ACC112 (cell line): ENCODE measurements at regions not wholly inside any gene's neighbourhood (a gene's known extent, or its start where the extent isn't known, plus 50 kb on each side); places are given as distances from the start of the nearest gene placed in this dataset.

Source experiments
- H2AFZ ChIP-seq: fragments of 200-600 bp; sonication (generic); one replicate; pipeline ENCODE4 v1.6.0; 2017; ENCODE audit warnings: antibody characterized with exemption, low read length; ENCODE audit not compliant: unreplicated experiment
- H3K27ac ChIP-seq: fragments of 200-600 bp; sonication (generic); 2 replicates; pipeline ENCODE4 v1.5.1; 2014; ENCODE audit warnings: low read depth, mild to moderate bottlenecking, antibody characterized with exemption, low read length, moderate library complexity
- H3K27me3 ChIP-seq: fragments of 200-600 bp; sonication (generic); 2 replicates; pipeline ENCODE4 v1.6.1; 2014; ENCODE audit warnings: mild to moderate bottlenecking, antibody characterized with exemption, low read length, moderate library complexity, mixed read lengths; ENCODE audit not compliant: insufficient read depth
- H3K36me3 ChIP-seq: fragments of 200-600 bp; sonication (generic); 2 replicates; pipeline ENCODE4 v1.6.1; 2016; ENCODE audit warnings: mild to moderate bottlenecking, antibody characterized with exemption, low read length, moderate library complexity, mixed read lengths; ENCODE audit not compliant: insufficient read depth
- H3K4me1 ChIP-seq: fragments of 200-600 bp; sonication (generic); one replicate; pipeline ENCODE4 v1.6.1; 2016; ENCODE audit warnings: low read length, mixed read lengths; ENCODE audit not compliant: insufficient read depth, unreplicated experiment, control insufficient read depth
- H3K4me3 ChIP-seq: fragments of 200-600 bp; sonication (generic); 2 replicates; pipeline ENCODE4 v1.5.1; 2014; ENCODE audit warnings: mild to moderate bottlenecking, low read depth, low read length
- H3K79me2 ChIP-seq: fragments of 200-600 bp; sonication (generic); one replicate; pipeline ENCODE4 v1.6.0; 2016; ENCODE audit warnings: low read length; ENCODE audit not compliant: control insufficient read depth, unreplicated experiment, insufficient read depth

GRCh38 chr18:73986711-73987110, 160.9 kb downstream of the FBXO15 start:
- H3K27me3 ChIP-seq: no peaks in the 10 kb centered on the region
- H3K4me1 ChIP-seq: no peaks in the 10 kb centered on the region
- no peak overlapping the region for H3K4me3 ChIP-seq
- no peaks in the 10 kb centered on the region for H3K36me3 ChIP-seq
- no peak overlapping the region for H2AFZ ChIP-seq
- H3K27ac ChIP-seq: 0 out of 2 replicates have a peak overlapping the region, but pooled peaks have one; percentile 8
- no peaks in the 10 kb centered on the region for H3K79me2 ChIP-seq

- Histone ChIP-seq H3K4me1 (no peaks in the 10 kb centered on the region), H3K27ac (0 out of 2 replicates have a peak overlapping the region, but pooled peaks have one; percentile 8), H3K4me3 (no peak overlapping the region), H2AFZ (no peak overlapping the region), H3K27me3 (no peaks in the 10 kb centered on the region), H3K79me2 (no peaks in the 10 kb centered on the region), H3K36me3 (no peaks in the 10 kb centered on the region)
Measured at GRCh38 chr18:73985855-73986625, 161.6 kb downstream of the FBXO15 start.

- Histone ChIP-seq H2AFZ (no peak overlapping the region), H3K4me1 (no peaks in the 10 kb centered on the region), H3K36me3 (no peaks in the 10 kb centered on the region)
Measured at GRCh38 chr18:73983970-73984369, 163.7 kb downstream of the FBXO15 start.

GRCh38 chr18:73983496-73983895, 164.1 kb downstream of the FBXO15 start:
- Histone ChIP-seq H3K4me1 (no peaks in the 10 kb centered on the region), H2AFZ (no peak overlapping the region), H3K79me2 (no peaks in the 10 kb centered on the region), H3K36me3 (no peaks in the 10 kb centered on the region), H3K27ac (no peak overlapping the region), H3K27me3 (no peaks in the 10 kb centered on the region), H3K4me3 (no peak overlapping the region)

More at GRCh38 chr18:73983970-73984369, 163.7 kb downstream of the FBXO15 start:
- H3K79me2 ChIP-seq: no peaks in the 10 kb centered on the region
- no peak overlapping the region for H3K4me3 ChIP-seq
- H3K27ac ChIP-seq: no peak overlapping the region
- no peaks in the 10 kb centered on the region for H3K27me3 ChIP-seq

GRCh38 chr18:73981796-73982195, 165.8 kb downstream of the FBXO15 start:
- no peaks in the 10 kb centered on the region for H3K27me3 ChIP-seq
- no peaks in the 10 kb centered on the region for H3K4me1 ChIP-seq
- H2AFZ ChIP-seq: no peak overlapping the region
- H3K36me3 ChIP-seq: no peaks in the 10 kb centered on the region
- H3K4me3 ChIP-seq: no peak overlapping the region
- H3K79me2 ChIP-seq: no peaks in the 10 kb centered on the region
- no peak overlapping the region for H3K27ac ChIP-seq

GRCh38 chr18:73980289-73980979, 167.2 kb downstream of the FBXO15 start:
- Histone ChIP-seq H2AFZ (no peak overlapping the region), H3K27ac (no peak overlapping the region), H3K4me1 (no peaks in the 10 kb centered on the region), H3K4me3 (no peak overlapping the region), H3K36me3 (no peaks in the 10 kb centered on the region), H3K79me2 (no peaks in the 10 kb centered on the region), H3K27me3 (no peaks in the 10 kb centered on the region)

- H3K27ac ChIP-seq: no peak overlapping the region
- no peaks in the 10 kb centered on the region for H3K79me2 ChIP-seq
- no peak overlapping the region for H2AFZ ChIP-seq
- H3K4me1 ChIP-seq: no peaks in the 10 kb centered on the region
- H3K4me3 ChIP-seq: no peak overlapping the region
- H3K36me3 ChIP-seq: no peaks in the 10 kb centered on the region
- no peaks in the 10 kb centered on the region for H3K27me3 ChIP-seq
Measured at GRCh38 chr18:73979742-73980141, 167.9 kb downstream of the FBXO15 start.

- no peaks in the 10 kb centered on the region for H3K27me3 ChIP-seq
- H3K36me3 ChIP-seq: no peaks in the 10 kb centered on the region
- no peaks in the 10 kb centered on the region for H3K4me1 ChIP-seq
- no peak overlapping the region for H3K27ac ChIP-seq
- no peaks in the 10 kb centered on the region for H3K79me2 ChIP-seq
- H3K4me3 ChIP-seq: no peak overlapping the region
- H2AFZ ChIP-seq: no peak overlapping the region
Measured at GRCh38 chr18:73976433-73976832, 171.2 kb downstream of the FBXO15 start.

- Histone ChIP-seq H3K27me3 (no peaks in the 10 kb centered on the region), H2AFZ (no peak overlapping the region), H3K4me1 (no peaks in the 10 kb centered on the region), H3K79me2 (no peaks in the 10 kb centered on the region), H3K27ac (no peak overlapping the region), H3K36me3 (no peaks in the 10 kb centered on the region), H3K4me3 (no peak overlapping the region)
Measured at GRCh38 chr18:73975266-73975665, 172.4 kb downstream of the FBXO15 start.

- no peak overlapping the region for H3K4me3 ChIP-seq
- H3K27ac ChIP-seq: no peak overlapping the region
- H3K36me3 ChIP-seq: no peaks in the 10 kb centered on the region
- no peaks in the 10 kb centered on the region for H3K27me3 ChIP-seq
- no peaks in the 10 kb centered on the region for H3K79me2 ChIP-seq
- H2AFZ ChIP-seq: no peak overlapping the region
- H3K4me1 ChIP-seq: no peaks in the 10 kb centered on the region
Measured at GRCh38 chr18:73973972-73974371, 173.7 kb downstream of the FBXO15 start.

GRCh38 chr18:73966954-73967353, 180.7 kb downstream of the FBXO15 start:
- Histone ChIP-seq H3K4me3 (no peak overlapping the region), H3K27ac (no peak overlapping the region), H2AFZ (no peak overlapping the region)

More at GRCh38 chr18:73966954-73967353, 180.7 kb downstream of the FBXO15 start:
- H3K4me1 ChIP-seq: no peaks in the 10 kb centered on the region
- H3K27me3 ChIP-seq: no peaks in the 10 kb centered on the region
- no peaks in the 10 kb centered on the region for H3K36me3 ChIP-seq
- H3K79me2 ChIP-seq: no peaks in the 10 kb centered on the region
